Astrocyte of the spinal cord (primary cell): ENCODE measurements at regions not wholly inside any gene's neighbourhood (a gene's known extent, or its start where the extent isn't known, plus 50 kb on each side); places are given as distances from the start of the nearest gene placed in this dataset.
"Not testable (repeated sequence)": the region's sequence is repeated elsewhere in the genome, so short reads cannot be mapped to it uniquely, and the experiment has no call there.

Experiments used
- DNase-seq: peaks from one replicate; pipeline ENCODE4 v3.0.0; 2011; ENCODE audit warnings: low read depth, low spot score
- H3K4me3 ChIP-seq: 2 replicates; pipeline ENCODE4 v1.5.1; 2011; ENCODE audit warnings: low read depth, mild to moderate bottlenecking, low read length, moderate library complexity
- in situ Hi-C: cut with HindIII; loops from 2 replicates; pipeline ENCODE4 v1.10.0; 2017; ENCODE audit warnings: low sequenced_read_pairs
- TF ChIP-seq, protein P1 (sequence below): IDR thresholded peaks from 2 replicates; pipeline ENCODE4 v1.5.1; 2012; ENCODE audit warnings: low read depth, mild to moderate bottlenecking, low read length, inconsistent platforms

DNA sequence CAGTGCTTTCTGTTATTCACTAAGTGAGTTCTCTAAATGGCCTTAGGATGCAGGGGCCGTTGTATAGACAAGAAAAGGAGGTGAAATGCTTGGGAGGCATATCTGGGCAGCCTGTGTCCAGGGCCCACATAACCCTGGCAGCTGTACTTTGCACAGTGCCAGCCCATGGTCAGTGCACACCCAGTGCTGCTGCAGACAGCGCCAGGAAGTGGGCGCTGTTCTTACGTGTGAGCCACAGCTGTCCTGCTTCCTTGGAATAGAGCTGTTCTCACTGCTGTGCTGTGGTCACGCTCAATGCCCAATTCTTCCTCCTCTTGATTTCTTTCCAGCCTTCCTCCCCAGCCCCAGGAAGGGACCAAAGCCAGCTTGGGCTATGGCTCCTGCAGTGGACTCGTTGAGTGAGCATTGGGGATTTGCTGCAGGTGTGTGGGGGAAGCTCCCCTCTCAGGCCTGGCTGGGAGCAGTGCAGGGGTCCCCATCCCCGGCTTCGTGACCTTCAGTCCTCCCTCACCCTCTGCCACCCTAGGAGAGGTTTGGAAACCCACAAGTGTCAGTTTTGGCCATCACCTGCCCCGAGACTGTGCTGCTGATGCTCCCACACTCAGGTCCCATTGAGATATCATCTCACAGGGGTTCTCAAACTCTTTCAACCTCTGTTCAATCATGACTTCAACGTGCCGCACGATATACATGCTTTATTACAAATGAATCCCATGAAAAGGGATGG, 246.8 kb upstream of the EXOC2 start:
- H3K4me3 ChIP-seq: no peak overlapping the region
- in situ Hi-C loops: no loop called here
- DNase-seq: no peak
- TF ChIP-seq, protein P1, sequence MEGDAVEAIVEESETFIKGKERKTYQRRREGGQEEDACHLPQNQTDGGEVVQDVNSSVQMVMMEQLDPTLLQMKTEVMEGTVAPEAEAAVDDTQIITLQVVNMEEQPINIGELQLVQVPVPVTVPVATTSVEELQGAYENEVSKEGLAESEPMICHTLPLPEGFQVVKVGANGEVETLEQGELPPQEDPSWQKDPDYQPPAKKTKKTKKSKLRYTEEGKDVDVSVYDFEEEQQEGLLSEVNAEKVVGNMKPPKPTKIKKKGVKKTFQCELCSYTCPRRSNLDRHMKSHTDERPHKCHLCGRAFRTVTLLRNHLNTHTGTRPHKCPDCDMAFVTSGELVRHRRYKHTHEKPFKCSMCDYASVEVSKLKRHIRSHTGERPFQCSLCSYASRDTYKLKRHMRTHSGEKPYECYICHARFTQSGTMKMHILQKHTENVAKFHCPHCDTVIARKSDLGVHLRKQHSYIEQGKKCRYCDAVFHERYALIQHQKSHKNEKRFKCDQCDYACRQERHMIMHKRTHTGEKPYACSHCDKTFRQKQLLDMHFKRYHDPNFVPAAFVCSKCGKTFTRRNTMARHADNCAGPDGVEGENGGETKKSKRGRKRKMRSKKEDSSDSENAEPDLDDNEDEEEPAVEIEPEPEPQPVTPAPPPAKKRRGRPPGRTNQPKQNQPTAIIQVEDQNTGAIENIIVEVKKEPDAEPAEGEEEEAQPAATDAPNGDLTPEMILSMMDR: no peak

DNA sequence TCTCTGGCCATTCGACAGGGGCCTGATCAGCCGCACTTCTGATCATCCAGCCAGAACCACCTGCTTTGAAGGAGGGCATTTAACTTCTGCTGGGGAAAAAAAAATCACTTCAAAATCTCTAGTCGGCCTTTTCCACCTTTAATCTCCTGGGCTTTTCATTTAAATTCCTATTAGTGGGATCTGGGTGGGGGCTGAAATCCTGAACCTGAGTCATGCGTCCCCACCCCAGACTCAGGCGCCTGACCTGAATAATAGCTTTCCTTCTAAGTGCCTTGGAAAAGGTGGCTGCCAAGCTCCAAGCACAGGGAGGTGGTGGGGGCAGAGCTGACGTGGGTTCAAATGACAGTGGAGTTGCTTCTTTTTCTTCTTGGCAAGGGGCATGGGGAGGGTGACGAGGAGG, 246.0 kb upstream of the EXOC2 start:
- in situ Hi-C loops: no loop called here
- no peak overlapping the region for H3K4me3 ChIP-seq
- TF ChIP-seq, protein P1: no peak
- no peak for DNase-seq

DNA sequence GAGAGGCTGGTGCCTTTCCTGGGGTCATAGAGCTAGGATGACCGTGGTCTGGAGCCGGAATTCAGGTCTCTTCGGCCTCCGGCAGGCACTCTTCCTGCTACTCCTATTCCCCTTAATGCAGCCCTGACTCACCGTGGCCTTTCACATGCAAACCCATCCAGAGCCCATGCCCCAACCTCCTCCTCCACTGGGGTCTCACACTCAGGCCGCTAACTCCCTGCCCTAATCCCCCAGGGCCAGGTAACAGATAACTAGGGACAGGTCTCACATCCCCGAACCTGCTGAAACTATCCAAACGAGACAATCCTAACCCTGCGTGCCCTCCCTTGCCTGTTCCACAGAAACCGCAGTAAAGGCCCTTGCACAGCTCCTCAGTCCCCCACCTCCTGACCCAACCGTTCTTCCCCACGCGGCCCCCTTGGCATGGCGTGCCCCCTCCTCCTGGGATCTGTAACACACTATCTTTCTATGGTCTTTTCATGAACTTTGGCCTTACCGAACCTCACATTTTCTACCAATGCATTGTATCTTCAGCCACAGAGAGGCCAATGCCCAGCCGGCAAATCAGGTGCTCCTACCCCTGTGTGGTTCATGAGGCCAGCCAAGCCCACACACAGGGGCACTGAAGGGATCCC, 245.4 kb upstream of the EXOC2 start:
- no peak for DNase-seq
- in situ Hi-C loops: no loop called here
- TF ChIP-seq, protein P1: no peak
- no peak overlapping the region for H3K4me3 ChIP-seq

DNA sequence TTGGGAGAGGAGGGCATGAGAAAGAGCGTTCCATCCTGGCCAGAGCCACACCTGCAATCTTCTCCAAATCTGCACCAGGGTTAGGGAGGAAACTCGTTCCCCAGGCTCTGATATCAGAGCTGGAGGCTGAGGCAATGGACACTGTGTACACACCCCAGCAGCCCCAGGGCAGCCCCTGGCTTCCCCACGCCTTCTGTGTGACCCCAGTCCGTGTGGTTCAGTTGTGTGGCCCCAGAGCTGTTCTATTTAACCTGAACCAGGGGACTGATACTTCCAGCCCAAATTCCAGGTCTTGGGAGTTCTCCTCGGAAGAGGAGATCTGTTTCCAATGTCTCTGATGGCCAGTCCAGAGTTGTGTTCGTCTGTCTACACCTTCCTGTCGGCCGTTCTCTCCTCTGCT, 242.6 kb upstream of the EXOC2 start:
- H3K4me3 ChIP-seq: no peak overlapping the region
- in situ Hi-C loops: no loop called here
- no peak for DNase-seq
- TF ChIP-seq, protein P1: no peak

DNA sequence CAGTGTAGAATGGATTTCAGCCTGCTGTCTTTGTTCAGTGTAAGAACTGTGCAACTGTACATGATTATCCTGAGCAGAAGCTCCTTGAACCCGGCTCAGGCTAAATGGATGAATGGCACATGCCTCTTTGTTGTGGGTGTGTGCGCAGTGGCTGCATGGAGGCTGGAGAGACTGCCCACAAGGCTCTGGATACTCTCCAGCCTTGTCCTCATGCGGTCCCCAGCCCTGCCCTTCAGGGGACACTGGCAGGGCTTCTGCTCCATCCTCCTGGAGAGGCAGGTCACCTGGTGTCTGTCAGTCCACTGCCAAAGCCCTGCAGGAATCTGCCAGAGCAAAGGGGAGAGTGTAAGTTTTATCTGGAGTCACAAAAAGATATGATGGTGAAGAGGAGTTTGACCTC, 241.7 kb upstream of the EXOC2 start:
- TF ChIP-seq, protein P1: no peak
- DNase-seq: no peak
- in situ Hi-C loops: no loop called here
- no peak overlapping the region for H3K4me3 ChIP-seq

DNA sequence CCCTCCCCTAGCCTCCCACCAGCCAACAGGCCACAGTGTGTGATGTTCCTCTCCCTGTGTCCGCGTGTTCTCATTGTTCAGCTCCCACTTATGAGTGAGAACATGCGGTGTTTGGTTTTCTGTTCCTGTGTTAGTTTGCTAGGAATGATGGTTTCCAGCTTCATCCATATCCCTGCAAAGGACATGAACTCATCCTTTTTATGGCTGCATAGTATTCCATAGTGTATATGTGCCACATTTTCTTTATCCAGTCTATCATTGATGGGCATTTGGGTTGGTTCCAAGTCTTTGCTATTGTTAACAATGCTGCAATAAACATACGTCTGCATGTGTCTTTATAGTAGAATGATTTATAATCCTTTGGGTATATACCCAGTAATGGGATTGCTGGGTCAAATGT, 239.0 kb upstream of the EXOC2 start:
- in situ Hi-C loops, H3K4me3 ChIP-seq, DNase-seq: not testable (repeated sequence)

DNA sequence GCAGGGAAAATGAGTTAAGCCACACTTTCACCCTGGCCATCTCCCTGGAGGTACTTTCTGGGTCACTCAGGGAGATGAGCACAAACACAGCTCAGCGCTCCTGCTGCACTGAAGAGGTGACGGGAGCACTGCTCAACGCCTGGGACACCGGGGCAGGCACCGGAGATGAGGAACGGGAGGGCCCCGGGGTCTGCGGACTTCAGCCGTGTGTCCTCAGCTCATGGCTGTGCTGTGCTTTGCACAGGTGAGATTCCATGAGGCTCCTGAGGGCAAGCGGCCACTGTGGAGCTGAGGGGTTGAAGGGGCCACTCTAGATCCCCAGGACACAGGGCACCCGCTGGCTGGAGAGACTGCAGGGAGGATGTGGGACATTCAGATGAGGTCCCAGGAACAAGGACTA, 234.2 kb upstream of the EXOC2 start:
- in situ Hi-C loops: no loop called here

More for the DNA sequence above, 234.2 kb upstream of the EXOC2 start:
- TF ChIP-seq, protein P1: no peak
- no peak for DNase-seq
- H3K4me3 ChIP-seq: no peak overlapping the region
